Panc1 (cell line): ENCODE measurements at regions not wholly inside any gene's neighbourhood (a gene's known extent, or its start where the extent isn't known, plus 50 kb on each side); places are given as distances from the start of the nearest gene placed in this dataset.

Experiments used
- CTCF ChIP-seq: fragments of 450-650 bp; IDR thresholded peaks from 2 replicates; pipeline ENCODE4 v1.5.1; 2017; ENCODE audit warnings: mild to moderate bottlenecking
- POLR2AphosphoS5 ChIP-seq: IDR thresholded peaks from 2 replicates; pipeline ENCODE4 v1.6.1; 2012; ENCODE audit warnings: mild to moderate bottlenecking, low read depth, low read length, moderate library complexity
- REST ChIP-seq, 2 experiments: IDR thresholded peaks; 2 replicates each; pipeline ENCODE4 v1.6.1; 2011 to 2012; ENCODE audit warnings: low read depth in 2 of 2, control low read depth in 1 of 2, low read length in 1 of 2, mild to moderate bottlenecking in 1 of 2, moderate library complexity in 1 of 2; ENCODE audit not compliant: insufficient read depth in 1 of 2
- SIN3A ChIP-seq: IDR thresholded peaks from 2 replicates; pipeline ENCODE4 v1.6.1; 2012; ENCODE audit warnings: low read depth, mild to moderate bottlenecking, low read length, moderate library complexity, borderline replicate concordance; ENCODE audit not compliant: insufficient read depth
- TCF7L2 ChIP-seq: IDR thresholded peaks from 2 replicates; pipeline ENCODE4 v1.6.1; 2011; ENCODE audit warnings: mild to moderate bottlenecking, low read depth, low read length, inconsistent platforms

GRCh38 chr5:9834871-9835770, 205.0 kb upstream of the TAS2R1 start:
- TF ChIP-seq CTCF, result peak; percentile 8; the same call in 1 of the 2 replicates
- no peak for TF ChIP-seq POLR2AphosphoS5
- no peak for TF ChIP-seq SIN3A
- no peak for TF ChIP-seq REST (IDR thresholded peaks at IDR 0.05; ENCODE audit: insufficient read depth in 1 of 2, low read depth in 2 of 2, low read length in 1 of 2)
- TF ChIP-seq TCF7L2, result no peak
